Glutamatergic neuron (in vitro differentiated cells): ENCODE measurements at regions not wholly inside any gene's neighbourhood (a gene's known extent, or its start where the extent isn't known, plus 50 kb on each side); places are given as distances from the start of the nearest gene placed in this dataset.

ENCODE experiments used
- DNase-seq: peaks from one replicate; pipeline ENCODE4 v3.0.0; 2022
- H3K27ac Mint-ChIP-seq: one replicate; pipeline ENCODE4 v1.8.0; 2020; ENCODE audit warnings: mild to moderate bottlenecking, mixed read lengths, inconsistent platforms; ENCODE audit not compliant: unreplicated experiment
- H3K27me3 Mint-ChIP-seq: one replicate; pipeline ENCODE4 v1.8.0; 2020; ENCODE audit warnings: mild to moderate bottlenecking, moderate library complexity, mixed read lengths, inconsistent platforms; ENCODE audit not compliant: unreplicated experiment
- H3K36me3 Mint-ChIP-seq: one replicate; pipeline ENCODE4 v1.8.0; 2020; ENCODE audit warnings: mild to moderate bottlenecking, mixed read lengths, inconsistent platforms; ENCODE audit not compliant: unreplicated experiment
- H3K4me1 Mint-ChIP-seq: one replicate; pipeline ENCODE4 v1.8.0; 2020; ENCODE audit warnings: mild to moderate bottlenecking, low read depth, mixed read lengths, inconsistent platforms; ENCODE audit not compliant: unreplicated experiment
- H3K4me3 Mint-ChIP-seq: one replicate; pipeline ENCODE4 v1.8.0; 2020; ENCODE audit warnings: mild to moderate bottlenecking, mixed read lengths, inconsistent platforms; ENCODE audit not compliant: unreplicated experiment
- H3K9me3 Mint-ChIP-seq: one replicate; pipeline ENCODE4 v1.8.0; 2020; ENCODE audit warnings: mild to moderate bottlenecking, moderate library complexity, mixed read lengths, inconsistent platforms; ENCODE audit not compliant: unreplicated experiment
- TF ChIP-seq, protein P1 (sequence below): fragments of 200-600 bp; sonication (generic); IDR thresholded peaks from one replicate; pipeline ENCODE4 v1.5.0; 2021; ENCODE audit not compliant: partially characterized antibody, unreplicated experiment

DNA sequence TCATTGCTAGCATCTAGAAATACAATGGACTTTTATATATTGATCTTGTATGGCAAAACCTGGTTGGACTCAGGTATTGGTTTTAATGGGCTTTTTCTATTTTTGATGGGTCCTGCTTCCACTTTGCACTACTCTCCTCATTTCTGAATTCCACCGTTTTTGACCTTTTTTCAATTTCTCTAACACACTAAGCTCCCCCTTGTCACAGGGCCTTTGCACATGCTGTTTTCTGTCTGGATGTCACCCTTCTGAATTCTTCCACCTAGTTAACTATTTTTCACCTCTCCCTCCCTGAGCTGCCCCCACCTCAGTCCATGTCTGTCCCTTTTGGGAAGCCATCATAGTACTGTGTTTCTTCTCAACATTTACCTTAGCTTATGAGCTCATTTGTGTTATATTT, 112.7 kb upstream of the FRMD6 start:
- Mint-ChIP-seq H3K4me3 (no peak overlapping the region), H3K36me3 (no peaks in the 10 kb centered on the region), H3K4me1 (no peaks in the 10 kb centered on the region), H3K27ac (no peak overlapping the region), H3K27me3 (peaks cover 2% of the 10 kb centered on the region), H3K9me3 (peaks cover 2% of the 10 kb centered on the region)
- no peak for DNase-seq
- TF ChIP-seq, protein P1, sequence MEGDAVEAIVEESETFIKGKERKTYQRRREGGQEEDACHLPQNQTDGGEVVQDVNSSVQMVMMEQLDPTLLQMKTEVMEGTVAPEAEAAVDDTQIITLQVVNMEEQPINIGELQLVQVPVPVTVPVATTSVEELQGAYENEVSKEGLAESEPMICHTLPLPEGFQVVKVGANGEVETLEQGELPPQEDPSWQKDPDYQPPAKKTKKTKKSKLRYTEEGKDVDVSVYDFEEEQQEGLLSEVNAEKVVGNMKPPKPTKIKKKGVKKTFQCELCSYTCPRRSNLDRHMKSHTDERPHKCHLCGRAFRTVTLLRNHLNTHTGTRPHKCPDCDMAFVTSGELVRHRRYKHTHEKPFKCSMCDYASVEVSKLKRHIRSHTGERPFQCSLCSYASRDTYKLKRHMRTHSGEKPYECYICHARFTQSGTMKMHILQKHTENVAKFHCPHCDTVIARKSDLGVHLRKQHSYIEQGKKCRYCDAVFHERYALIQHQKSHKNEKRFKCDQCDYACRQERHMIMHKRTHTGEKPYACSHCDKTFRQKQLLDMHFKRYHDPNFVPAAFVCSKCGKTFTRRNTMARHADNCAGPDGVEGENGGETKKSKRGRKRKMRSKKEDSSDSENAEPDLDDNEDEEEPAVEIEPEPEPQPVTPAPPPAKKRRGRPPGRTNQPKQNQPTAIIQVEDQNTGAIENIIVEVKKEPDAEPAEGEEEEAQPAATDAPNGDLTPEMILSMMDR: no peak

- Mint-ChIP-seq H3K4me3 (no peak overlapping the region), H3K9me3 (peaks cover 2% of the 10 kb centered on the region), H3K27ac (no peak overlapping the region), H3K27me3 (peaks cover 2% of the 10 kb centered on the region), H3K36me3 (no peaks in the 10 kb centered on the region), H3K4me1 (no peaks in the 10 kb centered on the region)
- DNase-seq: no peak
- TF ChIP-seq, protein P1: no peak
Observed at GRCh38 chr14:51539571-51540037, 112.1 kb upstream of the FRMD6 start.

DNA sequence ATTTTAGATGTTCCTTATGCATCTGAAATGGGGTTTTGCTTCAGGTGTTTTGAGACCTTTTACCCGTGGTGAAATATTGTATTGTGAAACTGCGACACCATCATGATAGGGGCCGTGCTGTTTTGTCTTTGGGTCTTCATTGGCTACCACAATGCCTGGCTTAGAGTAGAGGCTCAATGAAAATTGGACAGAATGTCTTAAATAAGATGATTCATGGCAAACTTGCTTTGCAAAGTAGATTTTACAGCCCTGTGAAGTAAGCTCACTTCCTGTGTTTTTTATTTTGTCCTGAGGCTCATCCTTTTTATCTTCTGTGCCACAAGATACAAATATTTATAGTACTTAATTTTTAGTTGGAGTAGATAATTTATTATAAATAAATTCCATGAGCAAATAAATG, 111.3 kb upstream of the FRMD6 start:
- DNase-seq: no peak
- TF ChIP-seq, protein P1: no peak
- Mint-ChIP-seq H3K9me3 (peaks cover 2% of the 10 kb centered on the region), H3K4me3 (no peak overlapping the region), H3K27me3 (peaks cover 2% of the 10 kb centered on the region), H3K4me1 (peaks cover 2% of the 10 kb centered on the region), H3K36me3 (no peaks in the 10 kb centered on the region), H3K27ac (no peak overlapping the region)

DNA sequence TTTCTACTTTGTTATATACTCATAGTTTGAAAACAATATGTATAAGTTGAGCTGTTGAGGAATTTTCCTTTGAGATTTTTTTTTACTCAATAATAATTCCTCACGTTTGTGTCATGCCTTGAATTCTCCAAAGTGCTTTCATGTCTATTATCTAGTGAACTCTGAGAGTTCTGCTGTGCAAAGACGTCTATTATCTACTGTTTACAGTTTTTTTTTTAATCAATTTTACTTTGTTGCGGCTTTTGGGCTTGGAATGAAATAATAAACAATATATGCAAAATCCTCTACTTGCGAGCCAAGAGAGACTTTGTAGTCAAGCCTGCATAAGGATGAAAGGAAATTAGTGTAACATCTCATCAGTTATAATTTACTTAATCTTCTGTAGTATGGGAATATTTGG, 107.2 kb upstream of the FRMD6 start:
- Mint-ChIP-seq H3K9me3 (no peaks in the 10 kb centered on the region), H3K4me3 (no peak overlapping the region), H3K27me3 (peaks cover 2% of the 10 kb centered on the region), H3K27ac (no peak overlapping the region), H3K4me1 (peaks cover 6% of the 10 kb centered on the region), H3K36me3 (no peaks in the 10 kb centered on the region)
- TF ChIP-seq, protein P1: no peak
- DNase-seq: no peak

DNA sequence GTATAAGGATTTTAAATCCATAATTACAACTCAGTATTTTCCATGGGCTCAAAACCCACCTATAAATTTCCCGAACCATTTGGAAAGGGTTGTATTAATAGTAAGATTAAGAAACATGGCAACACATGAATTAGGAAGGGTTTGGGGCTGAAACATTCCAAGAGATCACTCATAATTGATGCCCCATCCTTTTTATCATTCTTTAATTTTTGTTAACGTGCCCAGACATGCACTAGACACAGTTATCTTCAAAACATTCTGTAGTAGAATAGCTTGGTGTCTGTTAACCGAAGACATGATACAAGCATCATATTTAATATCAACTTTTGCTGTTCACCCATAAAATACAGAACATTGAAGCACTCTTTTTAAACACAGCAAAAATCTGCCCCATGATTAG, 106.8 kb upstream of the FRMD6 start:
- no peak overlapping the region for H3K27ac Mint-ChIP-seq
- no peaks in the 10 kb centered on the region for H3K36me3 Mint-ChIP-seq
- H3K9me3 Mint-ChIP-seq: no peaks in the 10 kb centered on the region
- DNase-seq: no peak
- TF ChIP-seq, protein P1: no peak
- peaks cover 6% of the 10 kb centered on the region for H3K4me1 Mint-ChIP-seq
- no peak overlapping the region for H3K4me3 Mint-ChIP-seq
- H3K27me3 Mint-ChIP-seq: peaks cover 2% of the 10 kb centered on the region
